H1 (cell line): ENCODE measurements at regions not wholly inside any gene's neighbourhood (a gene's known extent, or its start where the extent isn't known, plus 50 kb on each side); places are given as distances from the start of the nearest gene placed in this dataset.

Source experiments
- CTCF ChIA-PET: fragments of 300-600 bp; sonication (Branson Sonifier 250); formaldehyde crosslinking; loops from one replicate; lab custom pipeline; 2021; ENCODE audit not compliant: partially characterized antibody; lab: Charles Lee
- POLR2A ChIA-PET: fragments of 300-600 bp; sonication (Branson Sonifier 250); formaldehyde crosslinking; loops from one replicate; lab custom pipeline; 2021; ENCODE audit warnings: inconsistent platforms; ENCODE audit not compliant: partially characterized antibody; lab: Charles Lee
- DNase-seq, 2 experiments: peaks; one replicate each; pipeline versions ENCODE4 v3.0.0 to v3.0.0-alpha.2; 2010 to 2022; ENCODE audit warnings: low spot score in 2 of 2, low read depth in 1 of 2, mixed read lengths in 1 of 2
- FAIRE-seq: peaks from 2 replicates; lab custom pipeline; 2011; peaks lifted over from hg19 to GRCh38; lab: Jason Lieb, UNC
- H2AFZ ChIP-seq: 2 replicates; pipeline ENCODE4 v1.8.1; 2012; ENCODE audit warnings: low read length, inconsistent platforms
- H2AK5ac ChIP-seq: 2 replicates; pipeline ENCODE4 v1.6.1; 2013; ENCODE audit warnings: low read depth, low read length
- H2BK120ac ChIP-seq: replicated peaks from 2 replicates; pipeline ENCODE3; 2013; ENCODE audit warnings: low read depth, low read length, inconsistent platforms
- H2BK12ac ChIP-seq: 2 replicates; pipeline ENCODE4 v1.6.1; 2013; ENCODE audit warnings: low read depth, low read length
- H2BK15ac ChIP-seq: 2 replicates; pipeline ENCODE4 v1.6.1; 2013; ENCODE audit warnings: low read length
- H2BK20ac ChIP-seq: 2 replicates; pipeline ENCODE4 v1.6.1; 2013; ENCODE audit warnings: low read length
- H2BK5ac ChIP-seq: 2 replicates; pipeline ENCODE4 v1.6.1; 2013; ENCODE audit warnings: low read depth, low read length
- H3K14ac ChIP-seq: 2 replicates; pipeline ENCODE4 v1.6.1; 2013; ENCODE audit warnings: inconsistent platforms; ENCODE audit not compliant: insufficient read length
- H3K18ac ChIP-seq: 2 replicates; pipeline ENCODE4 v1.6.1; 2013; ENCODE audit warnings: low read length; ENCODE audit errors: extremely low read depth
- H3K23ac ChIP-seq: 2 replicates; pipeline ENCODE4 v1.6.1; 2013; ENCODE audit warnings: inconsistent platforms; ENCODE audit not compliant: insufficient read length
- H3K23me2 ChIP-seq: 2 replicates; pipeline ENCODE4 v1.6.1; 2013; ENCODE audit warnings: low read depth, low read length
- H3K27ac ChIP-seq: 2 replicates; pipeline ENCODE4 v1.6.1; 2011; ENCODE audit warnings: low read depth, low read length, inconsistent platforms
- H3K27me3 ChIP-seq, 4 experiments: replicated peaks in 1 of 4; 1 replicate in 1 of 4; 2 replicates in 3 of 4; pipeline versions ENCODE4 v1.6.1 to v1.8.1; 2011 to 2013; ENCODE audit warnings: low read length in 3 of 4, mild to moderate bottlenecking in 3 of 4, inconsistent platforms in 2 of 4, mixed read lengths in 2 of 4, moderate library complexity in 1 of 4; ENCODE audit not compliant: control insufficient read depth in 3 of 4, insufficient read depth in 3 of 4; ENCODE audit errors: extremely low read depth in 1 of 4
- H3K36me3 ChIP-seq, 4 experiments: 2 replicates each; pipeline versions ENCODE4 v1.6.1 to v1.8.1; 2011 to 2013; ENCODE audit warnings: mild to moderate bottlenecking in 4 of 4, low read length in 3 of 4, moderate library complexity in 2 of 4, control low read depth in 1 of 4, inconsistent platforms in 1 of 4; ENCODE audit not compliant: insufficient read depth in 4 of 4, control insufficient read depth in 2 of 4
- H3K4ac ChIP-seq: replicated peaks from 2 replicates; pipeline ENCODE3; 2013; ENCODE audit warnings: low read length, low read depth, mixed read lengths, inconsistent platforms; ENCODE audit not compliant: insufficient read length
- H3K4me1 ChIP-seq, 4 experiments: replicated peaks in 1 of 4; 1 replicate in 1 of 4; 2 replicates in 3 of 4; pipeline versions ENCODE4 v1.6.1 to v1.8.1; 2011 to 2013; ENCODE audit warnings: low read length in 3 of 4, inconsistent platforms in 2 of 4, mixed read lengths in 1 of 4; ENCODE audit not compliant: insufficient read depth in 4 of 4, control insufficient read depth in 3 of 4
- H3K4me2 ChIP-seq, 2 experiments: 2 replicates each; pipeline versions ENCODE4 v1.6.1 to v1.8.1; 2011 to 2013; ENCODE audit warnings: low read depth in 2 of 2, low read length in 2 of 2, control low read depth in 1 of 2, inconsistent platforms in 1 of 2, mild to moderate bottlenecking in 1 of 2; ENCODE audit not compliant: insufficient read depth in 1 of 2
- H3K4me3 ChIP-seq, 4 experiments: fragments of 200-600, 300-600 bp in 1 of 4; sonication (generic), shearing (Covaris generic), sonication (Bioruptor Twin) in 1 of 4; 2 replicates each; pipeline versions ENCODE4 v1.5.1 to v1.8.1; 2011 to 2016; ENCODE audit warnings: low read length in 4 of 4, low read depth in 3 of 4, control low read depth in 2 of 4, inconsistent platforms in 2 of 4, mild to moderate bottlenecking in 2 of 4, mixed read lengths in 1 of 4, moderate library complexity in 1 of 4; ENCODE audit not compliant: insufficient read depth in 2 of 4; ENCODE audit errors: extremely low read depth in 1 of 4
- H3K56ac ChIP-seq: replicated peaks from 2 replicates; pipeline ENCODE3; 2013; ENCODE audit warnings: low read depth, mild to moderate bottlenecking, mixed read lengths, low read length, inconsistent platforms; ENCODE audit not compliant: insufficient read length
- H3K79me1 ChIP-seq: 2 replicates; pipeline ENCODE4 v1.6.1; 2013; ENCODE audit warnings: low read depth, low read length, control low read depth
- H3K79me2 ChIP-seq, 2 experiments: 2 replicates each; pipeline versions ENCODE4 v1.6.1 to v1.8.1; 2012 to 2013; ENCODE audit warnings: low read length in 2 of 2, mild to moderate bottlenecking in 2 of 2, inconsistent platforms in 1 of 2; ENCODE audit not compliant: insufficient read depth in 2 of 2, control insufficient read depth in 1 of 2
- H3K9ac ChIP-seq, 4 experiments: replicated peaks in 1 of 4; 1 replicate in 1 of 4; 2 replicates in 3 of 4; pipeline versions ENCODE4 v1.6.1 to v1.8.1; 2011 to 2013; ENCODE audit warnings: low read depth in 3 of 4, low read length in 3 of 4, control low read depth in 2 of 4, mild to moderate bottlenecking in 2 of 4, moderate library complexity in 2 of 4, inconsistent platforms in 1 of 4; ENCODE audit errors: extremely low read depth in 1 of 4
- H3K9me3 ChIP-seq, 2 experiments: 2 replicates each; pipeline versions ENCODE4 v1.6.1 to v1.8.1; 2012 to 2013; ENCODE audit warnings: mild to moderate bottlenecking in 2 of 2, moderate library complexity in 2 of 2, control low read depth in 1 of 2, inconsistent platforms in 1 of 2, low read depth in 1 of 2, low read length in 1 of 2, mixed read lengths in 1 of 2; ENCODE audit not compliant: insufficient read depth in 2 of 2
- H4K20me1 ChIP-seq, 2 experiments: replicated peaks in 1 of 2; 2 replicates each; pipeline versions ENCODE3 to v1.8.1; 2011 to 2013; ENCODE audit warnings: inconsistent platforms in 2 of 2, low read length in 2 of 2, mild to moderate bottlenecking in 1 of 2; ENCODE audit not compliant: insufficient read depth in 2 of 2, control insufficient read depth in 1 of 2
- H4K5ac ChIP-seq: 2 replicates; pipeline ENCODE4 v1.6.1; 2013; ENCODE audit warnings: low read length, low read depth, mixed read lengths, inconsistent platforms; ENCODE audit not compliant: insufficient read length
- H4K8ac ChIP-seq: 2 replicates; pipeline ENCODE4 v1.8.0; 2013; ENCODE audit warnings: mild to moderate bottlenecking, moderate library complexity, low read length, inconsistent platforms; ENCODE audit not compliant: insufficient read depth; ENCODE audit errors: extremely low read depth
- H4K91ac ChIP-seq: replicated peaks from 2 replicates; pipeline ENCODE3; 2013; ENCODE audit warnings: low read length, mixed read lengths, inconsistent platforms; ENCODE audit not compliant: insufficient read length
- BCL11A ChIP-seq, 2 experiments: IDR thresholded peaks; one replicate each; pipeline ENCODE4 v1.6.1; 2011; ENCODE audit warnings: low read depth in 2 of 2, low read length in 2 of 2, mild to moderate bottlenecking in 2 of 2
- EZH2 ChIP-seq: fragments of 200-600 bp; sonication (generic); IDR thresholded peaks from 2 replicates; pipeline ENCODE4 v1.7.1; 2012; ENCODE audit warnings: low read depth, mild to moderate bottlenecking, moderate library complexity, low read length, inconsistent platforms; ENCODE audit not compliant: severe bottlenecking
- KDM5A ChIP-seq: fragments of 200-600 bp; IDR thresholded peaks from 2 replicates; pipeline ENCODE4 v1.7.1; 2012; ENCODE audit warnings: mild to moderate bottlenecking, low read length, inconsistent platforms, mixed read lengths
- MAFK ChIP-seq: IDR thresholded peaks from 2 replicates; pipeline ENCODE4 v1.6.1; 2012; ENCODE audit warnings: low read depth, mild to moderate bottlenecking, improper control_type of control experiment, low read length
- SIN3A ChIP-seq, 2 experiments: IDR thresholded peaks in 1 of 2; conservative IDR thresholded peaks in 1 of 2; 2 replicates each; pipeline ENCODE4 v1.6.1; 2011 to 2012; ENCODE audit warnings: low read length in 2 of 2, improper control_type of control experiment in 1 of 2, low read depth in 1 of 2, mild to moderate bottlenecking in 1 of 2
- SIRT6 ChIP-seq: IDR thresholded peaks from one replicate; pipeline ENCODE4 v1.7.1; 2012; ENCODE audit warnings: low read length, inconsistent platforms
- TEAD4 ChIP-seq: IDR thresholded peaks from 2 replicates; pipeline ENCODE4 v1.6.1; 2012; ENCODE audit warnings: low read depth, low read length, inconsistent platforms, mixed read lengths
- WGBS, 2 experiments: shearing (Covaris generic) in 1 of 2; methylation state at CpG; one replicate each; pipeline versions ENCODE4 v1.1.6 to v1.1.7; 2013 to 2015; ENCODE audit warnings: low lambda C conversion rate in 2 of 2, mixed read lengths in 2 of 2, inconsistent platforms in 1 of 2, low coverage in 1 of 2, missing lambda C conversion rate in 1 of 2; ENCODE audit not compliant: insufficient replicate concordance in 2 of 2, insufficient coverage in 1 of 2, insufficient read length in 1 of 2; ENCODE audit errors: extremely low coverage in 1 of 2, missing lambda C conversion rate in 1 of 2; 5-methylcytosine and 5-hydroxymethylcytosine counted together

DNA sequence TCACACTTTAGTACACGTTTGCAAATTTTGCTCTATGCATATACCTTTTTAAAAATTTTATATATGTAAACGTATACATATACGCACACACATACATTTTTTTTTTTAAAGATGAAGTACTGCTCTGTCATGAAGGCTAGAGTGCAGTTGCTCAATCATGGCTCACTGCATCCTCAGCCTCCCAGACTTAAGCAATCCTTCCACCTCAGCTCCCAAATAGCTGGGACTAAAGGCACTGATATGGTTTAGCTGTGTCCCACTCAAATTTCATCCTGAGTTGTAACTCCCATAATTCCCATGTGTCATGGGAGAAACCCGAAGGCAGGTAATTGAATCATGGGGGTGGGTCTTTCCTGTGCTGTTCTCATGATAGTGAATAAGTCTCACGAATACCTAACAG, 220.8 kb upstream of the CAND1 start:
- Histone ChIP-seq H3K79me1 (no peaks in the 10 kb centered on the region), H4K8ac (no peak overlapping the region), H3K9ac (no peak overlapping the region), H3K18ac (no peak overlapping the region), H3K27ac (no peak overlapping the region), H2AFZ (no peak overlapping the region), H3K4me1 (peaks cover 0 to 8% (median under 1%) of the 10 kb centered on the region in 4 experiments; a peak in 5 of 7 replicates), H3K27me3 (no peaks in the 10 kb centered on the region), H3K4me2 (no peak overlapping the region), H3K79me2 (peaks cover 0 to 6% of the 10 kb centered on the region in 2 experiments; a peak in 2 of 4 replicates), H3K36me3 (no peaks in the 10 kb centered on the region), H3K56ac (no peak overlapping the region), H2BK20ac (no peak overlapping the region), H2BK15ac (no peak overlapping the region), H2BK12ac (no peak overlapping the region), H2BK120ac (no peak overlapping the region), H3K23me2 (no peaks in the 10 kb centered on the region), H3K23ac (no peak overlapping the region), H4K5ac (no peak overlapping the region), H2AK5ac (no peak overlapping the region), H3K14ac (no peak overlapping the region), H2BK5ac (no peak overlapping the region), H3K4ac (no peak overlapping the region), H3K9me3 (no peaks in the 10 kb centered on the region), H3K4me3 (no peak overlapping the region), H4K91ac (no peak overlapping the region), H4K20me1 (peaks cover 0 to 2% of the 10 kb centered on the region in 2 experiments)
- 95% methylated on average over 5 of the region's 5 CpGs; no CpG with 5 or more reads in 1 of the 2 experiments for WGBS, 2 experiments
- ChIA-PET POLR2A (no interaction called here), CTCF (interaction anchor here (1.6 kb wide), 1 partner anchor 23 kb away, joined by 4 read pairs; no protein-coding TSS in a partner anchor)
- FAIRE-seq (no peak), DNase-seq (no peak)
- TF ChIP-seq TEAD4 (no peak), BCL11A (IDR thresholded peaks at IDR 0.05; ENCODE audit: low read depth in 2 of 2, low read length in 2 of 2) (no peak), SIRT6 (no peak), SIN3A (conservative IDR thresholded peaks at IDR 0.05 in 1 of 2, IDR thresholded peaks at IDR 0.05 in 1 of 2; ENCODE audit: low read depth in 1 of 2, low read length in 2 of 2) (no peak), EZH2 (no peak), KDM5A (no peak), MAFK (no peak)
